ENCODE measurements at regions not wholly inside any gene's neighbourhood (a gene's known extent, or its start where the extent isn't known, plus 50 kb on each side); places are given as distances from the start of the nearest gene placed in this dataset.

DNA sequence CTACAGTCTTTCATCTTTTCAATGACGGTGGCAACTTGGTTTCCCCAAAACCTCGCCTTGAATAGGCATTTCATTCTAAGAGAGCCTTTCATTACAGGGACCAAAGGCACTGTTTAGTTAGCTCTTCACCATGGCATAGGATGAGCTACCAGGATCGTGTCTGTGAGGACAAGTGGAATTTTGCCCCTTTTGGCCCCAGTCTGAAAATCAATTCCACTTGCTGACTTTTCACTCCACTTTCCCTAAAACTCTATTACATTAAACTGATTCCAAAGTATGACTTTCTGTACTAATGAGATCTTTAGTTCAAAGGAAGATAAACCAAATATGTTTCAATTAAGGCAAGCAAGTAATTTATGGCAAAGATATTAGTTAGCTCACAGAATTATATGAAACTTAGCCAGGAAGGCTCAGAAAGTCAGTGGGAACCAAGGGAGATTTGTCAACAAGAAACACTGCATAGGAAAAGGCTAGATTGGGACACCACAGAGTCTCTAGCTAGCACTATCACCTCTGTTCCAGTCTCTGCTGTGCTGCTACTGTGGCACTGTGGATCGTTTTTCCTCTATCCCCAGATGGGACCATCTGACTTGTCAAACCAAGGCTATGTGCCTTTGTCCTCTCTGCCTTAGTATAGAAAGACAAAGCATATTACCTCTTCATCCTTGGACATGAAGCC, 145.6 kb downstream of the SLC7A11 start:
- TF ChIP-seq POLR2A (IDR thresholded peaks at IDR 0.05), result no peak
- TF ChIP-seq, protein P1, sequence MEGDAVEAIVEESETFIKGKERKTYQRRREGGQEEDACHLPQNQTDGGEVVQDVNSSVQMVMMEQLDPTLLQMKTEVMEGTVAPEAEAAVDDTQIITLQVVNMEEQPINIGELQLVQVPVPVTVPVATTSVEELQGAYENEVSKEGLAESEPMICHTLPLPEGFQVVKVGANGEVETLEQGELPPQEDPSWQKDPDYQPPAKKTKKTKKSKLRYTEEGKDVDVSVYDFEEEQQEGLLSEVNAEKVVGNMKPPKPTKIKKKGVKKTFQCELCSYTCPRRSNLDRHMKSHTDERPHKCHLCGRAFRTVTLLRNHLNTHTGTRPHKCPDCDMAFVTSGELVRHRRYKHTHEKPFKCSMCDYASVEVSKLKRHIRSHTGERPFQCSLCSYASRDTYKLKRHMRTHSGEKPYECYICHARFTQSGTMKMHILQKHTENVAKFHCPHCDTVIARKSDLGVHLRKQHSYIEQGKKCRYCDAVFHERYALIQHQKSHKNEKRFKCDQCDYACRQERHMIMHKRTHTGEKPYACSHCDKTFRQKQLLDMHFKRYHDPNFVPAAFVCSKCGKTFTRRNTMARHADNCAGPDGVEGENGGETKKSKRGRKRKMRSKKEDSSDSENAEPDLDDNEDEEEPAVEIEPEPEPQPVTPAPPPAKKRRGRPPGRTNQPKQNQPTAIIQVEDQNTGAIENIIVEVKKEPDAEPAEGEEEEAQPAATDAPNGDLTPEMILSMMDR (IDR thresholded peaks at IDR 0.05 in 8 of 11, conservative IDR thresholded peaks at IDR 0.05 in 3 of 11), result no peak
